ENCODE measurements at regions not wholly inside any gene's neighbourhood (a gene's known extent, or its start where the extent isn't known, plus 50 kb on each side); places are given as distances from the start of the nearest gene placed in this dataset.

DNA sequence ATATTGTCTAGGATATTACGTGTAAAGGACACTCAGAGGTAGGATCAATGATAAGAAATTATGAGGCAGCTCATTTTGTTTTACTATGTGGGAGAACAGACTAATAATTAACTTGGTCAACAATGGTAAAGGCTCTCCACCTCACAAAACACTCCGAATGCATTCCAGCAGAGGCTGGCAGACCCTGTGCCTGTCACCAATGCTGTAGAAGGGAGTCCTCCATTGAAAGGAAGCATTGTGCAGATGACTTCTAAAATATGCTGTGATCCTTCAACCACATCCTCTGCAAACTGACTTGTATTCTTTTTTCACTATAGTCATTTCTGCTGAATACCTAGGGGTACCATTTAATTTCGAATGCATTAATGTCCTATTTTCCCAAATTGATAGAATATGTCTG lies 119.6 kb upstream of the EEA1 start:
- H3K9me3 Mint-ChIP-seq (ENCODE audit: unreplicated experiment): peaks cover 6% of the 10 kb centered on the region
- H3K27me3 Mint-ChIP-seq (ENCODE audit: unreplicated experiment): no peaks in the 10 kb centered on the region
- no peak for DNase-seq (ENCODE audit: extremely low spot score, unreplicated experiment)
- TF ChIP-seq, protein P1, sequence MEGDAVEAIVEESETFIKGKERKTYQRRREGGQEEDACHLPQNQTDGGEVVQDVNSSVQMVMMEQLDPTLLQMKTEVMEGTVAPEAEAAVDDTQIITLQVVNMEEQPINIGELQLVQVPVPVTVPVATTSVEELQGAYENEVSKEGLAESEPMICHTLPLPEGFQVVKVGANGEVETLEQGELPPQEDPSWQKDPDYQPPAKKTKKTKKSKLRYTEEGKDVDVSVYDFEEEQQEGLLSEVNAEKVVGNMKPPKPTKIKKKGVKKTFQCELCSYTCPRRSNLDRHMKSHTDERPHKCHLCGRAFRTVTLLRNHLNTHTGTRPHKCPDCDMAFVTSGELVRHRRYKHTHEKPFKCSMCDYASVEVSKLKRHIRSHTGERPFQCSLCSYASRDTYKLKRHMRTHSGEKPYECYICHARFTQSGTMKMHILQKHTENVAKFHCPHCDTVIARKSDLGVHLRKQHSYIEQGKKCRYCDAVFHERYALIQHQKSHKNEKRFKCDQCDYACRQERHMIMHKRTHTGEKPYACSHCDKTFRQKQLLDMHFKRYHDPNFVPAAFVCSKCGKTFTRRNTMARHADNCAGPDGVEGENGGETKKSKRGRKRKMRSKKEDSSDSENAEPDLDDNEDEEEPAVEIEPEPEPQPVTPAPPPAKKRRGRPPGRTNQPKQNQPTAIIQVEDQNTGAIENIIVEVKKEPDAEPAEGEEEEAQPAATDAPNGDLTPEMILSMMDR (IDR thresholded peaks at IDR 0.05): no peak
- no peaks in the 10 kb centered on the region for H3K36me3 Mint-ChIP-seq (ENCODE audit: unreplicated experiment)
- no peak overlapping the region for H3K4me3 Mint-ChIP-seq (ENCODE audit: unreplicated experiment)
- no peak overlapping the region for H3K27ac Mint-ChIP-seq (ENCODE audit: unreplicated experiment)
- peaks cover 26% of the 10 kb centered on the region for H3K4me1 Mint-ChIP-seq (ENCODE audit: unreplicated experiment)

DNA sequence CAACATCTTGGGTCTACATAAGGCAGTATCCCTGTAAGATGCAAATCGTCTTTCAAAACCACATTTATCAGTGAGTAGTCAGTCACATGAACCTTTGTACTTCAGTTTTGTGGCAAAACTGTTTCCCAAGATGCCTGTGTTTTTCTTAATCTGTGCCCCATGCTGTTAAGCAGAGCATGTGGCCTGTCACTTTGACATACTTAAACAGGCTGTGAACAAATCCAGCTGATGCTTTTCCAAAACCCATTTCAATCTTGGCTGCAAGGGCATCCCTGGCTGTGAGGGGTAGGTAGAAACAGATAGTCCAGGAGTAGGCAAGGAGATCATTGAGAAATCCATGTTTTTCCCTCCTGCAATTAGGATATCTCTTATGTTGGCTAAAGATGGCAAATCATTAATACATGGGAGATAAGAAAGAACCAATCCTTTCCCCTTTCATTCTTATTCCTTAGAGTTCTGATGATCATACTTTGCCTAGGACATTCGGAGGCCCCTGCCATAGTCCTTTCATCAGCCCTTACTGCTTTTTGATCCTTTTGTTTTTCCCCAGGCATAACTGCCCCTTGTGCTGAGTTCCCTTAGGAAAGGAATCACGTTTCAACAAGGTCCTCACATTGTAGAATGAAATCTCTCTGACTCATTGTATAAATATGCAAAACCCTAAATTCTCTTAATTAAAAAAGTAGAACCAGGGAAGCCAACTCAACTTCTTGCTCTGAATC lies 121.1 kb upstream of the EEA1 start:
- DNase-seq (ENCODE audit: extremely low spot score, unreplicated experiment): no peak
- Mint-ChIP-seq H3K4me1 (ENCODE audit: unreplicated experiment) (peaks cover 26% of the 10 kb centered on the region), H3K4me3 (ENCODE audit: unreplicated experiment) (no peak overlapping the region), H3K27me3 (ENCODE audit: unreplicated experiment) (peaks cover 2% of the 10 kb centered on the region), H3K27ac (ENCODE audit: unreplicated experiment) (peak overlapping the region; percentile 73), H3K36me3 (ENCODE audit: unreplicated experiment) (no peaks in the 10 kb centered on the region), H3K9me3 (ENCODE audit: unreplicated experiment) (peaks cover 6% of the 10 kb centered on the region)
- TF ChIP-seq, protein P1 (IDR thresholded peaks at IDR 0.05): no peak

DNA sequence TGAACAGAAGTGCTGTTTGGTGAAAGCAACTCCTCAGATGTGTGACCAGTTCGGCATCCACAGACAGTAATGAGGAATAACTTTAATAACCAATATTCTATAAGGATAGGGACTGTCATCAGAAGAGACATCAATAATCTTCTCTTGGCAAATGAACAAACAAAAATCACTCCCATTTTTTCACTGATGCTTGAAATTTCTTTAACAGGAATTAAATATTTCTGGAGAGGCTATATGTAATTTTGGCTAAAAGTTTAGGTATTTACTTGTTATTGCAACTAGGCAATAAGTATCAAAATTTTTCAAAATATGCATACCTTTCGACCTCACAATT lies 121.6 kb upstream of the EEA1 start:
- TF ChIP-seq, protein P1 (IDR thresholded peaks at IDR 0.05): no peak
- peaks cover 2% of the 10 kb centered on the region for H3K27me3 Mint-ChIP-seq (ENCODE audit: unreplicated experiment)
- no peak overlapping the region for H3K4me3 Mint-ChIP-seq (ENCODE audit: unreplicated experiment)
- peak overlapping the region; percentile 73 for H3K27ac Mint-ChIP-seq (ENCODE audit: unreplicated experiment)
- peaks cover 6% of the 10 kb centered on the region for H3K9me3 Mint-ChIP-seq (ENCODE audit: unreplicated experiment)
- no peak for DNase-seq (ENCODE audit: extremely low spot score, unreplicated experiment)
- H3K36me3 Mint-ChIP-seq (ENCODE audit: unreplicated experiment): no peaks in the 10 kb centered on the region
- H3K4me1 Mint-ChIP-seq (ENCODE audit: unreplicated experiment): peaks cover 26% of the 10 kb centered on the region

DNA sequence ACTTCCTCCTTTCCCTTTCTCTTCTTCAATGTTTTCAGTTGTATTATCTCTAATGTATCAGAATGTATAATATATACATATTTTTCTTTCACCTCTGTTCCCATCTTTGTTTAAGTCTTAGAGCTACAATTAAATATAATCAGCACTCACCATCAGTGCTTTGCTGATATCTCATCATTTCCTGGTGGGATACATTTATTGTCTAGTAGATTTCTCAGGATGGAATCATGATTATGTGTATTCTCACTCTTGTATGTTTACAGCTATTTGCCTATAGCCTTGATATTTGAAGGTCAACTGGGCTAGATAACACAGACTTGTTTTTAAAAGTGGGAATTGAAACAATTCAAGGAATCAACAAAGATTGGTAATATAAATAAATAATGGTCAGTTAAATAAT lies 124.9 kb upstream of the EEA1 start:
- TF ChIP-seq, protein P1 (IDR thresholded peaks at IDR 0.05): no peak
- no peak for DNase-seq (ENCODE audit: extremely low spot score, unreplicated experiment)
- no peaks in the 10 kb centered on the region for H3K9me3 Mint-ChIP-seq (ENCODE audit: unreplicated experiment)
- H3K4me1 Mint-ChIP-seq (ENCODE audit: unreplicated experiment): peaks cover 26% of the 10 kb centered on the region
- no peaks in the 10 kb centered on the region for H3K36me3 Mint-ChIP-seq (ENCODE audit: unreplicated experiment)
- H3K27me3 Mint-ChIP-seq (ENCODE audit: unreplicated experiment): peaks cover 6% of the 10 kb centered on the region
- no peak overlapping the region for H3K4me3 Mint-ChIP-seq (ENCODE audit: unreplicated experiment)
- no peak overlapping the region for H3K27ac Mint-ChIP-seq (ENCODE audit: unreplicated experiment)

DNA sequence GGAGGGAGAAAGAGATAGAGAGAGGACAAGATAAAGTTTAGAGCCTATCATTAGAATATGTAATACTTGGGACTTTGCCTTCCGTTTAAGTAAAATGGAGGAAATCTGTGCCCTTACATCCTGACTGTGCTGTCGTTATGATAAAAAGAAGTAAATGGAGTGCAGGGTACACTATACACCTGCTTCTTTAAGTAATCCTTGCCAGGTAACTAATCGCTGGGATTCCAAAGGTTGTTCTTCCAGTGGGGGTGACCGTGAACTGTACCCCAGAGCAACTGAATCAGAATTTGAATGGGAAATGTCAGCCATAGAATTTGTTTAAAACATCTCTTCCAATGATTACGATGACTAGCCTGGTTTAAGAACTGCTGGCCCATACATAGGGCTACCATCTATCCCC lies 126.1 kb upstream of the EEA1 start:
- H3K9me3 Mint-ChIP-seq (ENCODE audit: unreplicated experiment): no peaks in the 10 kb centered on the region
- TF ChIP-seq, protein P1 (IDR thresholded peaks at IDR 0.05): no peak
- no peak overlapping the region for H3K4me3 Mint-ChIP-seq (ENCODE audit: unreplicated experiment)
- no peak for DNase-seq (ENCODE audit: extremely low spot score, unreplicated experiment)
- peaks cover 23% of the 10 kb centered on the region for H3K4me1 Mint-ChIP-seq (ENCODE audit: unreplicated experiment)
- no peak overlapping the region for H3K27ac Mint-ChIP-seq (ENCODE audit: unreplicated experiment)
- no peaks in the 10 kb centered on the region for H3K36me3 Mint-ChIP-seq (ENCODE audit: unreplicated experiment)
- peaks cover 6% of the 10 kb centered on the region for H3K27me3 Mint-ChIP-seq (ENCODE audit: unreplicated experiment)
